Nucleus accumbens (tissue), 56 donors: ENCODE measurements at regions not wholly inside any gene's neighbourhood (a gene's known extent, or its start where the extent isn't known, plus 50 kb on each side); places are given as distances from the start of the nearest gene placed in this dataset.

Source experiments
- DNase-seq, 56 donors: peaks; one replicate each; lab custom pipeline; 2025; lab: John Stamatoyannopoulos, UW

- DNase-seq = no peak
Observed at GRCh38 chr10:47140761-47141348, 159.1 kb upstream of the GDF10 start.

DNA sequence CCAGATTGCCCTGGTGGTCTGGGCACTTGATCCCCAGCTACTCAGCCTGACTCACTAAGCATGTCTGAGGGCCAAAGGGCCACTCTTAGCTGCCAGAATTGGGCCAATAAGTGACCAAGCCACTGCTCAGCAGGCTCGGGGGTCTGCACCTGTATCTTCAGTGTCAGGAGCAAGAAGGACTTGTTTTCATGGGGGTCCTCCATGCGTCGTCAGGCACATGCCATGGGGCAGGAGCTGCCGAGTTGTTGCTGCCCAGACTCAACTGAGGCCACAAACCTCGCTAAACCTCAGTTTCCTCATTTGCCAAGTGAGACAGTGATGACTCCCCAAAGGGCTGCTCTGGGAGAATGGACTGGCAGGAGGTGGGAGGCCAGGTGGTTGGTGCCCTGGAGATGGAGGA lies 158.6 kb upstream of the GDF10 start:
- DNase-seq = no peak

GRCh38 chr10:47143072-47143471 lies 156.9 kb upstream of the GDF10 start:
- no peak for DNase-seq

DNA sequence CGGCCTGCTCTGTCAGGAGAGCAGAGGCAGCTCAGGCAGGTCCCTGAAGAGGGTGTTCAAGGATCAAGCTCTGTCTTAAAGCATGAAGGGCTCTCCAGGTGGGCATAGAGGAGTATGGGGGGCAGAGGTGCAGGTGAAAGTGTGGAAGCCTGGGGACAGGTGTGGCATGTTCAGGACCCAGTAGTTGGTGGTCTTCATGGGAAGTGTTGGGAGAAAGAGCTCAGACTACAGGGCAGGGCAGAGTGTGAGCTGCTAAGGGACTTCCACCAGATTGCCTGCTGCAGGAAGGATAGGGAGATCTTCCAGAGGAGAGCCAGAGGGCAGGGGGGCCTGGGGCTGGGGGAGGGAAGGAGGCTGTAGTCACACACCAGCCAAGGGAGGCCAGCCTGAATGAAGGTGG lies 156.5 kb upstream of the GDF10 start:
- no peak for DNase-seq

DNA sequence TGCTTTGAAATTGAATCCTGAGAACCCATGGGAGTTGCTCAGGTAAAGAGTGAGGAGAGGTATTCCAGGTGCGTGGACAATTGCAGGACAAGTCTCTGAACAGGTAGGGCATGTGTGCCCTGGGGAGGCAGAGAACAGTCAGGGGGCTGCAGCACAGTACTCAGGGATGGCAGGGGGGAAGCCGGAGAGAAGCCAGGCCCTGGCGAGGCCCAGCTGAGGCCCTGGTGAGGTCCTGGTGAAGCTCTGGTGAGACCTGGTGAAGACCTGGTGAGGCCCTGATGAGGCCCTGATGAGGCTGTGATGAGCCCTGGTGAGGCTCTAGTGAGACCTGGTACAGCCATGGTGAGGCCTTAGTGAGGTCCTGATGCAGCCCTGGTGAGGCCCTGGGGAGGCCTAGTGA lies 155.5 kb upstream of the GDF10 start:
- DNase-seq = no peak

GRCh38 chr10:47145290-47145934 lies 154.6 kb upstream of the GDF10 start:
- DNase-seq = no peak

DNA sequence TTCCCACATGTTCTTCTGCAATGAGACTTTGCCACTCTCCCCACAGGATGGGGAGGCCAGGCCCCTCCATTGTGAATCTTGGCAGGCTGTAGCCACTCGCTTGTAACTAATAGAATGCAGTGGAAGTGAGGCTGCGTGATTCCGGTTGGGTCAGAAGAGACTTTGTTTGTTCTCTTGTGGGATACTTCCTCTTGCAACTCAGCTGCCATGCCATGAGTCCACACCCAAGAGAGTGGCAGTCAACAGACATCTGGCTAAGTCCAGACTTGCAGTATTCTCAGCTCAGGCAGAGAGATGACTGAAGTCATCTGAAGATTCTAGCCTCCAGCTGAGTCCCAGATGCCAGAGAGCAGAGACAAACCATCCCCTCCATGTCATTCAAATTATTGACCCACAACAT lies 153.4 kb upstream of the GDF10 start:
- no peak for DNase-seq

GRCh38 chr10:47147186-47147585 lies 152.8 kb upstream of the GDF10 start:
- DNase-seq = no peak

GRCh38 chr10:47150581-47150980 lies 149.4 kb upstream of the GDF10 start:
- no peak for DNase-seq

DNA sequence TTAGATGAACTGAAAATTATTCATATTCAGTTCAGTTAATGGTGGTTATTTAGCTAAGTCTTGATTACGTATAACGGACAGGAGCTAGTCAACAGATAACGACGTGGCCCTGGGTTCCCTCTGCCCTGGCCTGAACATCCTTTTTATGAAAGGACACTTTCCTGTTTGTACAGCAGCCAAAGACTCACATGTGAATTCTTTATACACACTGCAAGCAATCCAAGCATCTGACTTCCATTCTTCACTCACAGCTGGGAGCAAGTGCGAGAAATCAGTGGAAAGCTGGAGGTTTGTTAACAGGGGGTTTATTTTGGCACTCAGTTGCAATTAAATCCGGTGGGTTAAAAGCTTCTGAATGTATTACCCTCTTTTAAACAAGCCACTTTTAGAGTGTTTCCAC lies 148.1 kb upstream of the GDF10 start:
- no peak for DNase-seq

DNA sequence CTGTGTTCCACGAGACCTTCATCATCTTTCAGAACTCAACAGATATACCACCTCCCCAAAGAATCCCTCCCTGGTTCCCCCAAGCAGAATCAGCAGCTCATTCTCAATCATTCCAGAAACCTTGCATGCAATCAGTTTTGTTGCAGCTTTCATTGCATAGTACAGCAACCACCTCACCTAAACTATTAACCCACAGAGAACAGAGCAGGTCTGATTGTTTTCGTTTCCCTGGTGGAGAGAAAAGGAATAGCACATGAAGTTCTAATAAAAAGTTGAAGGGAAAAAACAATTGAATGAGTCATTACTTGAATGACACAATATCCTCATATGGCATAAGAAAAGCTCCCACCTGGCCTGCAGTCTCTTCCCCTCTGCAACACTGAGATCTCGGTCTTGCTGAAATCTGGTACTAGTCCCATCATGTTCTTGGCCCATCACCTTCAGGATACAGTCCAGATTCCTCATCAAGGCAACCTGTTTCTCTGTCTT lies 147.1 kb upstream of the GDF10 start:
- DNase-seq = no peak

DNA sequence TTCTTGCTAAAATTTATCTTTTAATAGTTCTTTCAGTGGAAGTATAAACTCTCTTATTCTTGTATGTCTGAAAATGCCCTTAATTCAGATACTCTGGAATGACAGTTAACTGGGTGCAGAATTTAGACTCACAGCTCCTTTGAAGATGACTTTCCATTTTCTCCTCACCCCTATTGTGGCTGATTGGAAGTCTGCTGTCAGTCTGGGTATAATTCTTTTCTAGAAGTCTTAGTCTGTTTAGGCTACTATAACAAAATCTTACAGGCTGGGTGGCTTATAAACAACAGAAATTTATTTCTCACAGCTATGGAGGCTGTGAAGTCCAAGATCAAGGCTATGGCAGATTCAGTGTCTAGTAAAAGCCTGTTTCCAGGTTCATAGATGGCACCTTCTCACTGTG lies 145.2 kb upstream of the GDF10 start:
- DNase-seq = no peak

- no peak for DNase-seq
Observed at GRCh38 chr10:47156873-47157272, 143.1 kb upstream of the GDF10 start.

DNA sequence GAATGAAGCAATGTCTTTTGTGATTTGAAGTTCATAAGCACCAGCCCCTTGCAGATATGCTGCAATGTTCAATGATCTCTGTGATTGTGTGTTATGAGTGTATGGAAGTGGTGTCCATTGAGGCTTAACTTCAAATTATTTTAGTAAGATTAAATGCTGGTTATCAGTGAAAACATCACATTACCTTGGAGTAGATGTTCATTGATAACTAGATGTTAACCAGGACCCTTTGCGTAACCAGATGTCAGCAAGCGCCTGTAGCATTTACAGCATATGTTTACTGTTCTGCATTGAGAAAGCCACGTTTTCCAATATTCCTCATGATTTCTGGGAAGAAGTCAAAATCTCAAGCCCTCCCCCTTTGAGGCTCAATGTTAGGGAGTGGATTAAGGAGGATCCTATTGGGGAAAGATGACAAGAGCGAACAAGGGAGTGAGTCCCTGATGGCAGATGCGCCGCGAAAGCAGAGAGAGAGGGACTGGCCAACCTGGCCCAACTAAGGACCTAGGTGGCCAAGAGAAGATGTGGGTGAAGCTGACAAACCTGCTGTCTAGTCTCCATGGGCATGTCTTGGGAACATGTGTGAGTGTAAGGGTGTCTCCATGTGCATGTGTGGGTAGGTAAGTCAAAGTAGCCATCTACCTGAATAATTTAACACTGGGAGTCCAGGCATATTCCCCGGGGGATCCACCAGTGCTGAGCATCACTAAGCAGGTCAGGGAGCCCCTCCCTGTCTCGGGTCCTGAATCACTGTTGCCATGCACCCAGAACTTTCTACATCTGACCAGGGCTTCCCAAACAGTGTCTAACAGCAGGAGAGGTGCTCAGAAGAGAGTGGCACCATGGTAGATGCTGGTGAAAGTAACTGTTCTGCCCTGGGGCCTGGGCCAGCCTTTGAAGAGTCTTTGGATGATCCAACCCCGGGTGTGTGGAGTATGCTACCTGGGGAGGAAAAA lies 141.6 kb upstream of the GDF10 start:
- no peak for DNase-seq

GRCh38 chr10:47159361-47160260 lies 140.4 kb upstream of the GDF10 start:
- no peak for DNase-seq

DNA sequence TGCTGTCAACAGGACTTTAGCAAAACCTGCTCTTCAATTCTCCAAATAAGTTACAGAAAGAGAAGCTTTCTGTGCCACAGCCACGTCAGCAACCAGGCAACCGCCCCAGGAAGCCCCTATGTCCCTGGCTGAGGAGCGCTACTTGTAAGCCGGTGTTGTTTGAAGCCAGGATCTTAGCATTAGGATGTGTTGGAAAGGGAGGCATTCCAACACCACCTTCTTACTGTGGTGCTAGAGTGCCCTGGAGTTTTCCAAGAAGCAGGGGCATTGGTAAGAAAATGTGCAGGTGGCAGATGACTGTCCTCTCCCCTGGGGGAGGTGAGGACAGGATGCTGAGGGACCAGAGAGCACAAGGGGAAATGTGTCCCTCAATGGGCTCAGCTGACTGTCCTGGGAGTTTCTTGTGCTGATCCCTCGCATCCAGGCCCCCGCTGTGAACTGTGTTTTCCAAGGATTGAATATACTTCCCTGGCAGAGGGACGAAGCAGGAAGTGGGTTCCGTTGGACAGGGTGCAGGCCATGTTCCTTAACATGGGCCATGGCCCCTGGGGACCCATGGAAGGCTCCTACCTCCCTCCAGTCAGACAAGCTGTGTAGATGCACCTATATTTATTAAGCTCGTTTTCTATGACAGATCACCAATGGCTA lies 139.6 kb upstream of the GDF10 start:
- no peak for DNase-seq

GRCh38 chr10:47160967-47161366 lies 139.0 kb upstream of the GDF10 start:
- no peak for DNase-seq

GRCh38 chr10:47161465-47161864 lies 138.5 kb upstream of the GDF10 start:
- no peak for DNase-seq

GRCh38 chr10:47164126-47164799 lies 135.7 kb upstream of the GDF10 start:
- DNase-seq = no peak

DNA sequence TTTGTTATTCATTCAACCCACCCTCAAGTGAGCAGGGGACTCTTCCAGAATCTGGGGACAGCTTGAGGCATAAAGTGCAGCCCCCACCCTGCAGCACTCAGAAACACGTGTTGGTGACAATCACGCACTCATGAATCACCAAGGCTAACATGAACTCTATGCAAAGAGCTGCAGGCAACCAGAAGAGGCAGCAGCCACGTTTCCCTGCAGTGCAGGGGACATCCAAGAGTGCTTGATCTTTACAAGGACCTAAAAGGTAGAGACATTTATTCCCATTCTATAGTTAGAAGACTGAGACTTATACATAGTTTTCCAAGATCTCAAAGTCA lies 135.2 kb upstream of the GDF10 start:
- no peak for DNase-seq
